ENCODE measurements at regions not wholly inside any gene's neighbourhood (a gene's known extent, or its start where the extent isn't known, plus 50 kb on each side); places are given as distances from the start of the nearest gene placed in this dataset.

DNA sequence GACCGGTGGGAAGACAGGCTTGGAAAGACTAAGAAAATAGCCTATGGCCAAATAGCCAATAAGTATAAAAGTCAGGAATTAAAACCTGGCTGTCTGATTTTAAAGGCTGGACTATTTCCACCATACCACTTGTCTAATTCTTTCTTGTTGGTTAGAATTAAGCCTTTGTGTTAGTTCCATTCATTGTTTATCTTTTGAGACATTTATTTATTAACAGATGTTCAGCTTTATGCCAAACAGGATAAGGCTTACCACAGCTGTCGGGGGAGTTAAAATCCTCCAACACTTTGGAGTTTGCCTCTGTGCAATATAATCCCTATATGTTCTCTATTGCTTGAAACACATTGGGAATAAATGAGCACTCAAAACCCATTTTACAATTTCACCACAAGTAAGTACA lies 208.3 kb downstream of the TMEM200A start:
- Mint-ChIP-seq H3K9me3 (peaks cover 15% of the 10 kb centered on the region), H3K4me3 (no peak overlapping the region), H3K4me1 (no peaks in the 10 kb centered on the region), H3K27me3 (ENCODE audit: low read depth) (no peaks in the 10 kb centered on the region), H3K27ac (no peak overlapping the region), H3K36me3 (no peaks in the 10 kb centered on the region)
- no peak for DNase-seq (ENCODE audit: low spot score in 2 of 2, unreplicated experiment in 2 of 2)
- no peak for TF ChIP-seq CTCF (IDR thresholded peaks at IDR 0.05; ENCODE audit: unreplicated experiment)

- Mint-ChIP-seq H3K36me3 (no peaks in the 10 kb centered on the region), H3K4me1 (no peaks in the 10 kb centered on the region), H3K9me3 (peaks cover 11% of the 10 kb centered on the region), H3K4me3 (no peak overlapping the region), H3K27me3 (ENCODE audit: low read depth) (no peaks in the 10 kb centered on the region), H3K27ac (no peak overlapping the region)
- no peak for DNase-seq (ENCODE audit: low spot score in 2 of 2, unreplicated experiment in 2 of 2)
- TF ChIP-seq CTCF (IDR thresholded peaks at IDR 0.05; ENCODE audit: unreplicated experiment), result no peak
These were observed 209.7 kb downstream of the TMEM200A start for GRCh38 chr6:130575557-130575956.

DNA sequence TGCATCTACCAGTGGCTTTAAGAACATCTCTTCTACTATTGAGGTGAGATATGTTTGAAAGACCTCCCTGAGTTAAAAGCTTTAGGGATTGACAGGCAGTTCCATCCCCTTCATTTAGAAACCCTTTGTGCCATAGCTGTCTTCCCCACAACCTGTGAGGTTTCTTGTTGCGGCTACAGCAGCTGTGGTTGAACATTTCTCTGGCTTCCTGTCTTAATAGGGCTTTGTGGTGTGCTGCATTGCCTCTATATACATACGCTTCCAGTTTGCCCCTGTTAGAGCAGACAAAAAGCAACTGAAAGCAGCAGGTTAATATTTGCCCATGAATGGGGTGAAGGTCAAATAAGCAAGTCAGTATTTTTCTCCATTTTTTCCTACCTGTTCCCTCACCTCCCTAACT lies 210.2 kb downstream of the TMEM200A start:
- Mint-ChIP-seq H3K4me1 (no peaks in the 10 kb centered on the region), H3K4me3 (no peak overlapping the region), H3K27ac (no peak overlapping the region), H3K36me3 (no peaks in the 10 kb centered on the region), H3K27me3 (ENCODE audit: low read depth) (no peaks in the 10 kb centered on the region), H3K9me3 (peaks cover 7% of the 10 kb centered on the region)
- no peak for TF ChIP-seq CTCF (IDR thresholded peaks at IDR 0.05; ENCODE audit: unreplicated experiment)
- DNase-seq (ENCODE audit: low spot score in 2 of 2, unreplicated experiment in 2 of 2), result no peak

GRCh38 chr6:130577178-130577919 lies 211.5 kb downstream of the TMEM200A start:
- Mint-ChIP-seq H3K27ac (no peak overlapping the region), H3K4me1 (peaks cover 2% of the 10 kb centered on the region), H3K9me3 (peaks cover 4% of the 10 kb centered on the region), H3K36me3 (no peaks in the 10 kb centered on the region), H3K27me3 (ENCODE audit: low read depth) (no peaks in the 10 kb centered on the region), H3K4me3 (no peak overlapping the region)
- DNase-seq (ENCODE audit: low spot score in 2 of 2, unreplicated experiment in 2 of 2), result no peak
- no peak for TF ChIP-seq CTCF (IDR thresholded peaks at IDR 0.05; ENCODE audit: unreplicated experiment)

DNA sequence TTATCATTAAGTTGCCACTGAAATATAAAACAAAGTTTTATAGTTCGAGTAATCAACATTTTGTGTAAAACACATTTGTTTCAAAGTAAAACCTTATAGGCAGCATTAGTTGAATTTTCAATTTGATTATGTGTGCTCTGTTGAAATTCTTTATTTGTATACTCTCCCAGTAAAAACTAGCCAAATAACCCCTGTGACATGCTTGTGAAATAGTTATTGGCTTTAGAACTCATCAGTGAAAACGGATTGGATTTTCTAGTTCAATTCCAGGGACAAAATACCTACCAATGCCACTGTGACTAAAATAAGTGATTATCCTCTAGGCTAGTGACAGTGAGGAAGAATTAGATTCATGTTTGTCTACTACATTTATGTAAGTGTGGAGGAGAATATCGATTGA lies 212.9 kb downstream of the TMEM200A start:
- TF ChIP-seq CTCF (IDR thresholded peaks at IDR 0.05; ENCODE audit: unreplicated experiment), result no peak
- DNase-seq (ENCODE audit: low spot score in 2 of 2, unreplicated experiment in 2 of 2), result no peak
- no peak overlapping the region for H3K4me3 Mint-ChIP-seq
- H3K36me3 Mint-ChIP-seq, result no peaks in the 10 kb centered on the region
- no peaks in the 10 kb centered on the region for H3K27me3 Mint-ChIP-seq (ENCODE audit: low read depth)
- H3K27ac Mint-ChIP-seq, result no peak overlapping the region
- no peaks in the 10 kb centered on the region for H3K9me3 Mint-ChIP-seq
- H3K4me1 Mint-ChIP-seq, result peaks cover 2% of the 10 kb centered on the region

Data from mesothelial cell of epicardium (in vitro differentiated cells).